SK-N-SH treated with all-trans-retinoic acid at 6 μM for 48 hours (cell line): ENCODE measurements at regions not wholly inside any gene's neighbourhood (a gene's known extent, or its start where the extent isn't known, plus 50 kb on each side); places are given as distances from the start of the nearest gene placed in this dataset.

Source experiments
- ATAC-seq: fragments of 200-7000 bp; cut with Tn5 transposase; 3 replicates; pipeline ENCODE4 v1.9.1; 2020; ENCODE audit warnings: mild to moderate bottlenecking, moderate library complexity
- ARNTL ChIP-seq: fragments of 450-650 bp; formaldehyde crosslinking; IDR thresholded peaks from 2 replicates; pipeline ENCODE4 v1.5.0; 2020; ENCODE audit warnings: low read depth, mild to moderate bottlenecking, moderate library complexity, borderline replicate concordance
- BACH2 ChIP-seq: fragments of 250-450 bp; sonication (Bioruptor Pico); IDR thresholded peaks from 2 replicates; pipeline ENCODE4 v1.9.0; 2021; ENCODE audit warnings: mild to moderate bottlenecking, borderline replicate concordance
- CREB5 ChIP-seq: fragments of 250-450 bp; sonication (Bioruptor Pico); IDR thresholded peaks from 2 replicates; pipeline ENCODE4 v1.5.1; 2020; ENCODE audit warnings: low read depth, mild to moderate bottlenecking, moderate library complexity
- CSDC2 ChIP-seq: fragments of 250-450 bp; sonication (Bioruptor Pico); IDR thresholded peaks from 2 replicates; pipeline ENCODE4 v1.5.0; 2020; ENCODE audit warnings: mild to moderate bottlenecking, moderate library complexity
- CSRNP3 ChIP-seq: fragments of 250-450 bp; sonication (Bioruptor Pico); IDR thresholded peaks from 2 replicates; pipeline ENCODE4 v1.5.1; 2021; ENCODE audit warnings: mild to moderate bottlenecking, moderate library complexity
- ESRRG ChIP-seq: fragments of 250-450 bp; sonication (Bioruptor Pico); IDR thresholded peaks from 2 replicates; pipeline ENCODE4 v1.6.1; 2021; ENCODE audit warnings: mild to moderate bottlenecking
- GLIS3 ChIP-seq: fragments of 250-450 bp; sonication (Bioruptor Pico); IDR thresholded peaks from 2 replicates; pipeline ENCODE4 v1.5.0; 2020; ENCODE audit warnings: mild to moderate bottlenecking, moderate library complexity
- ISL1 ChIP-seq: fragments of 250-450 bp; sonication (Bioruptor Pico); IDR thresholded peaks from 2 replicates; pipeline ENCODE4 v2.1.2; 2022; ENCODE audit warnings: mild to moderate bottlenecking, moderate library complexity
- OSR1 ChIP-seq: fragments of 250-450 bp; sonication (Bioruptor Pico); IDR thresholded peaks from 2 replicates; pipeline ENCODE4 v1.8.0; 2022; ENCODE audit warnings: moderate library complexity, mild to moderate bottlenecking, inconsistent platforms
- PATZ1 ChIP-seq: fragments of 250-450 bp; sonication (Bioruptor Pico); IDR thresholded peaks from 2 replicates; pipeline ENCODE4 v1.8.0; 2020; ENCODE audit warnings: mild to moderate bottlenecking, moderate library complexity, borderline replicate concordance
- PPARA ChIP-seq: fragments of 250-450 bp; sonication (Bioruptor Pico); IDR thresholded peaks from 2 replicates; pipeline ENCODE4 v1.5.0; 2020; ENCODE audit warnings: mild to moderate bottlenecking, borderline replicate concordance
- RARB ChIP-seq: fragments of 250-450 bp; sonication (Bioruptor Pico); IDR thresholded peaks from 2 replicates; pipeline ENCODE4 v1.8.0; 2021; ENCODE audit warnings: mild to moderate bottlenecking, moderate library complexity
- SNAI2 ChIP-seq: fragments of 250-450 bp; sonication (Bioruptor Pico); IDR thresholded peaks from 2 replicates; pipeline ENCODE4 v1.5.0; 2020; ENCODE audit warnings: mild to moderate bottlenecking, moderate library complexity
- TCF4 ChIP-seq: fragments of 250-450 bp; sonication (Bioruptor Pico); IDR thresholded peaks from 2 replicates; pipeline ENCODE4 v1.8.0; 2021; ENCODE audit warnings: mild to moderate bottlenecking, moderate library complexity, borderline replicate concordance
- TOX ChIP-seq: fragments of 250-450 bp; sonication (Bioruptor Pico); IDR thresholded peaks from 2 replicates; pipeline ENCODE4 v1.8.0; 2021; ENCODE audit warnings: mild to moderate bottlenecking, moderate library complexity, borderline replicate concordance
- ZC3H10 ChIP-seq: fragments of 250-450 bp; sonication (Bioruptor Pico); IDR thresholded peaks from 2 replicates; pipeline ENCODE4 v1.5.1; 2021; ENCODE audit warnings: mild to moderate bottlenecking, moderate library complexity
- ZFP3 ChIP-seq: fragments of 250-450 bp; sonication (Bioruptor Pico); IDR thresholded peaks from 2 replicates; pipeline ENCODE4 v1.5.0; 2020; ENCODE audit warnings: mild to moderate bottlenecking, moderate library complexity
- ZFP30 ChIP-seq: fragments of 450-650 bp; formaldehyde crosslinking; IDR thresholded peaks from 2 replicates; pipeline ENCODE4 v1.5.0; 2022; ENCODE audit warnings: mild to moderate bottlenecking, moderate library complexity
- ZNF565 ChIP-seq: fragments of 450-650 bp; formaldehyde crosslinking; conservative IDR thresholded peaks from 2 replicates; pipeline ENCODE4 v1.5.0; 2020; ENCODE audit warnings: low read depth, mild to moderate bottlenecking, moderate library complexity
- ZNF70 ChIP-seq: fragments of 450-650 bp; formaldehyde crosslinking; IDR thresholded peaks from 2 replicates; pipeline ENCODE4 v1.5.0; 2020; ENCODE audit warnings: mild to moderate bottlenecking, moderate library complexity
- ZNF8 ChIP-seq: fragments of 450-650 bp; formaldehyde crosslinking; IDR thresholded peaks from 2 replicates; pipeline ENCODE4 v1.5.0; 2020; ENCODE audit warnings: mild to moderate bottlenecking, moderate library complexity

GRCh38 chr18:4573735-4574134, 118.6 kb upstream of the DLGAP1 start:
- TF ChIP-seq CSRNP3 (CRISPR knock-in tag) (no peak), TOX (CRISPR knock-in tag) (no peak), PATZ1 (no peak), ARNTL (CRISPR knock-in tag) (no peak), CSDC2 (CRISPR knock-in tag) (no peak)
- TF ChIP-seq, all 23 proteins: peak for 0
- no peak for ATAC-seq

GRCh38 chr18:4557502-4557901, 102.4 kb upstream of the DLGAP1 start:
- no peak for TF ChIP-seq PATZ1
- no peak for TF ChIP-seq ARNTL (CRISPR knock-in tag)
- no peak for TF ChIP-seq PPARA (CRISPR knock-in tag)
- no peak for TF ChIP-seq ZNF565
- no peak for TF ChIP-seq ISL1 (CRISPR knock-in tag)
- no peak for TF ChIP-seq BACH2 (CRISPR knock-in tag)
- TF ChIP-seq ZC3H10, result no peak
- no peak for TF ChIP-seq GLIS3 (CRISPR knock-in tag)
- TF ChIP-seq ZNF70, result no peak
- TF ChIP-seq RARB (CRISPR knock-in tag), result no peak
- no peak for TF ChIP-seq CSRNP3 (CRISPR knock-in tag)
- TF ChIP-seq ESRRG, result no peak
- no peak for TF ChIP-seq ZFP3 (CRISPR knock-in tag)
- no peak for TF ChIP-seq TCF4 (CRISPR knock-in tag)
- ATAC-seq, result no peak

- TF ChIP-seq OSR1 (no peak), TOX (CRISPR knock-in tag) (no peak), CREB5 (no peak), GLIS3 (CRISPR knock-in tag) (no peak), ZNF70 (no peak), ZNF8 (no peak), BACH2 (CRISPR knock-in tag) (no peak), ISL1 (CRISPR knock-in tag) (no peak), ZC3H10 (no peak), ZFP3 (CRISPR knock-in tag) (no peak), ZNF565 (no peak), SNAI2 (no peak), ZFP30 (no peak), PPARA (CRISPR knock-in tag) (no peak)
- no peak for ATAC-seq
Observed at GRCh38 chr18:4551001-4551360, 95.9 kb upstream of the DLGAP1 start.

- ATAC-seq, result no peak
- TF ChIP-seq BACH2 (CRISPR knock-in tag) (no peak), RARB (CRISPR knock-in tag) (no peak), ESRRG (no peak), CSDC2 (CRISPR knock-in tag) (no peak), ZC3H10 (no peak), CREB5 (no peak), ZNF565 (no peak)
Observed at GRCh38 chr18:4549164-4549872, 94.2 kb upstream of the DLGAP1 start.
